ENCODE measurements at regions not wholly inside any gene's neighbourhood (a gene's known extent, or its start where the extent isn't known, plus 50 kb on each side); places are given as distances from the start of the nearest gene placed in this dataset.

GRCh38 chr14:42047421-42048055, 440.9 kb downstream of the LRFN5 start:
- POLR2A ChIA-PET: no interaction called here

DNA sequence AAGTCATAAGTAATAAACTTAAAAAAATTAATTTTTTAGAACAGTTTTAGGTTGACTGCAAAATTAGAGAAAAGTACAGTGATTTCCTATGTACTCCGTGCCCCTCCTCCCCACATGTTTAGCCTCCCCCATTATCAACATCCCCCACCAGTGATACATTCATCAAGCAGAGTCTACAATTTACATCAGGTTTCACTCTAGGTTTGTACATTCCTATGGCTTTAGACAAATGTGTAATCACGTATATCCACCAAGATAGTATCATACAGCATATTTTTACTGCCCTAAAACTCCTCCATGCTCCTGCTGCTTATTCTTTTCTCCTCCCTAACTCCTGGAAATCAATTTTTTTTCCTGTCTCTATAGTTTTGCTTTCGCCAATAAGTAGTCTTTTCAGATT, 438.7 kb downstream of the LRFN5 start:
- H3K9me3 ChIP-seq (ENCODE audit: control insufficient read depth, insufficient read depth, low read depth, low read length): no peaks in the 10 kb centered on the region
- no peak overlapping the region for H3K27ac ChIP-seq (ENCODE audit: extremely low read depth, low read depth, low read length)
- H3K4me1 ChIP-seq (ENCODE audit: control insufficient read depth, insufficient read depth, low read length): no peaks in the 10 kb centered on the region
- POLR2A ChIA-PET: no interaction called here
- CTCF ChIA-PET: no interaction called here
- H3K36me3 ChIP-seq (ENCODE audit: control insufficient read depth in 2 of 2, insufficient read depth in 1 of 2, low read length in 2 of 2): no peaks in the 10 kb centered on the region
- no peak overlapping the region for H3K4me3 ChIP-seq (ENCODE audit: low read depth, low read length)
- TF ChIP-seq ZNF391 (tag by site-specific recombination; IDR thresholded peaks at IDR 0.05; ENCODE audit: borderline replicate concordance, low read depth) (no peak), ZFP37 (tag by site-specific recombination; IDR thresholded peaks at IDR 0.05) (no peak), ZNF157 (tag by site-specific recombination; IDR thresholded peaks at IDR 0.05) (no peak), SP3 (tag by site-specific recombination; IDR thresholded peaks at IDR 0.05) (no peak), ZNF830 (tag by site-specific recombination; IDR thresholded peaks at IDR 0.05; ENCODE audit: low read depth) (no peak), ZNF10 (tag by site-specific recombination; IDR thresholded peaks at IDR 0.05) (no peak), YY2 (tag by site-specific recombination; IDR thresholded peaks at IDR 0.05) (no peak), ZNF311 (tag by site-specific recombination; IDR thresholded peaks at IDR 0.05; ENCODE audit: borderline replicate concordance) (no peak), ZNF292 (tag by site-specific recombination; IDR thresholded peaks at IDR 0.05; ENCODE audit: borderline replicate concordance, low read depth) (no peak), ZSCAN30 (tag by site-specific recombination; IDR thresholded peaks at IDR 0.05) (no peak)

More at GRCh38 chr14:42047421-42048055, 440.9 kb downstream of the LRFN5 start:
- Histone ChIP-seq H3K4me1 (ENCODE audit: control insufficient read depth, insufficient read depth, low read length) (no peaks in the 10 kb centered on the region), H3K9me3 (ENCODE audit: control insufficient read depth, insufficient read depth, low read depth, low read length) (no peaks in the 10 kb centered on the region), H3K4me3 (ENCODE audit: low read depth, low read length) (no peak overlapping the region), H3K27ac (ENCODE audit: extremely low read depth, low read depth, low read length) (no peak overlapping the region), H3K36me3 (ENCODE audit: control insufficient read depth in 2 of 2, insufficient read depth in 1 of 2, low read length in 2 of 2) (no peaks in the 10 kb centered on the region)
- CTCF ChIA-PET: no interaction called here
- TF ChIP-seq ZNF792 (tag by site-specific recombination; IDR thresholded peaks at IDR 0.05): no peak
- no peak for TF ChIP-seq IKZF3 (tag by site-specific recombination; IDR thresholded peaks at IDR 0.05)
- no peak for TF ChIP-seq ZNF704 (tag by site-specific recombination; IDR thresholded peaks at IDR 0.05)
- TF ChIP-seq ZNF426 (tag by site-specific recombination; IDR thresholded peaks at IDR 0.05): no peak
- TF ChIP-seq, protein P1, sequence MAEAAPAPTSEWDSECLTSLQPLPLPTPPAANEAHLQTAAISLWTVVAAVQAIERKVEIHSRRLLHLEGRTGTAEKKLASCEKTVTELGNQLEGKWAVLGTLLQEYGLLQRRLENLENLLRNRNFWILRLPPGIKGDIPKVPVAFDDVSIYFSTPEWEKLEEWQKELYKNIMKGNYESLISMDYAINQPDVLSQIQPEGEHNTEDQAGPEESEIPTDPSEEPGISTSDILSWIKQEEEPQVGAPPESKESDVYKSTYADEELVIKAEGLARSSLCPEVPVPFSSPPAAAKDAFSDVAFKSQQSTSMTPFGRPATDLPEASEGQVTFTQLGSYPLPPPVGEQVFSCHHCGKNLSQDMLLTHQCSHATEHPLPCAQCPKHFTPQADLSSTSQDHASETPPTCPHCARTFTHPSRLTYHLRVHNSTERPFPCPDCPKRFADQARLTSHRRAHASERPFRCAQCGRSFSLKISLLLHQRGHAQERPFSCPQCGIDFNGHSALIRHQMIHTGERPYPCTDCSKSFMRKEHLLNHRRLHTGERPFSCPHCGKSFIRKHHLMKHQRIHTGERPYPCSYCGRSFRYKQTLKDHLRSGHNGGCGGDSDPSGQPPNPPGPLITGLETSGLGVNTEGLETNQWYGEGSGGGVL (tag by site-specific recombination; IDR thresholded peaks at IDR 0.05): no peak
- TF ChIP-seq ZNF324 (tag by site-specific recombination; IDR thresholded peaks at IDR 0.05): no peak
- TF ChIP-seq ZNF37A (tag by site-specific recombination; IDR thresholded peaks at IDR 0.05): no peak
- no peak for TF ChIP-seq SETDB1 (IDR thresholded peaks at IDR 0.05; ENCODE audit: insufficient read length, low read length)
- no peak for TF ChIP-seq ZNF280C (tag by site-specific recombination; IDR thresholded peaks at IDR 0.05)
- TF ChIP-seq ZNF433 (tag by site-specific recombination; IDR thresholded peaks at IDR 0.05; ENCODE audit: low read depth): no peak
- TF ChIP-seq ZNF157 (tag by site-specific recombination; IDR thresholded peaks at IDR 0.05): no peak
- no peak for TF ChIP-seq ZNF148 (tag by site-specific recombination; IDR thresholded peaks at IDR 0.05; ENCODE audit: borderline replicate concordance)
- TF ChIP-seq ZNF114 (tag by site-specific recombination; IDR thresholded peaks at IDR 0.05): no peak
- no peak for TF ChIP-seq ZNF132 (tag by site-specific recombination; IDR thresholded peaks at IDR 0.05; ENCODE audit: borderline replicate concordance)
- no peak for TF ChIP-seq ZNF366 (tag by site-specific recombination; conservative IDR thresholded peaks at IDR 0.05)
- TF ChIP-seq ZNF791 (tag by site-specific recombination; IDR thresholded peaks at IDR 0.05): no peak
- TF ChIP-seq ZNF623 (tag by site-specific recombination; IDR thresholded peaks at IDR 0.05): no peak

All from HEK293 (cell line).